Adipocyte (in vitro differentiated cells): ENCODE measurements at regions not wholly inside any gene's neighbourhood (a gene's known extent, or its start where the extent isn't known, plus 50 kb on each side); places are given as distances from the start of the nearest gene placed in this dataset.

Experiments used
- DNase-seq: peaks from one replicate; pipeline ENCODE4 v3.0.0-alpha.2; 2015; ENCODE audit warnings: low read depth
- H3K27me3 ChIP-seq: replicated peaks from 2 replicates; pipeline ENCODE4 v1.7.0; 2013; ENCODE audit warnings: mild to moderate bottlenecking, low read length, moderate library complexity; ENCODE audit not compliant: control insufficient read depth, insufficient read depth
- H3K36me3 ChIP-seq: 2 replicates; pipeline ENCODE4 v1.7.0; 2013; ENCODE audit warnings: low read length, mild to moderate bottlenecking, moderate library complexity; ENCODE audit not compliant: control insufficient read depth, insufficient read depth, severe bottlenecking
- H3K4me1 ChIP-seq: 2 replicates; pipeline ENCODE4 v1.7.0; 2013; ENCODE audit warnings: mild to moderate bottlenecking, low read length, moderate library complexity; ENCODE audit not compliant: control insufficient read depth, insufficient read depth
- H3K4me3 ChIP-seq: 2 replicates; pipeline ENCODE4 v1.7.0; 2013; ENCODE audit warnings: mild to moderate bottlenecking, low read length, moderate library complexity
- H3K9ac ChIP-seq: 2 replicates; pipeline ENCODE4 v1.7.0; 2013; ENCODE audit warnings: mild to moderate bottlenecking, low read length, moderate library complexity
- H3K9me3 ChIP-seq: 2 replicates; pipeline ENCODE4 v1.7.0; 2013; ENCODE audit warnings: mild to moderate bottlenecking, low read length, moderate library complexity; ENCODE audit not compliant: control insufficient read depth

- H3K27me3 ChIP-seq, result no peaks in the 10 kb centered on the region
- no peaks in the 10 kb centered on the region for H3K36me3 ChIP-seq
- H3K9ac ChIP-seq, result no peak overlapping the region
- no peak for DNase-seq
- H3K9me3 ChIP-seq, result no peaks in the 10 kb centered on the region
- H3K4me3 ChIP-seq, result no peak overlapping the region
- no peaks in the 10 kb centered on the region for H3K4me1 ChIP-seq
Observed at GRCh38 chr12:24463375-24463774, 485.5 kb downstream of the BCAT1 start.

- H3K27me3 ChIP-seq, result no peaks in the 10 kb centered on the region
- no peaks in the 10 kb centered on the region for H3K36me3 ChIP-seq
- no peak for DNase-seq
- H3K9ac ChIP-seq, result no peak overlapping the region
- no peaks in the 10 kb centered on the region for H3K4me1 ChIP-seq
- H3K4me3 ChIP-seq, result no peak overlapping the region
- H3K9me3 ChIP-seq, result no peaks in the 10 kb centered on the region
Observed at GRCh38 chr12:24462946-24463345, 486.0 kb downstream of the BCAT1 start.

GRCh38 chr12:24460506-24460905, 488.4 kb downstream of the BCAT1 start:
- Histone ChIP-seq H3K27me3 (no peaks in the 10 kb centered on the region), H3K4me3 (no peak overlapping the region), H3K36me3 (no peaks in the 10 kb centered on the region), H3K9me3 (no peaks in the 10 kb centered on the region), H3K4me1 (no peaks in the 10 kb centered on the region), H3K9ac (no peak overlapping the region)
- no peak for DNase-seq

GRCh38 chr12:24460099-24460498, 488.8 kb downstream of the BCAT1 start:
- no peaks in the 10 kb centered on the region for H3K9me3 ChIP-seq

GRCh38 chr12:24455811-24456210, 493.1 kb downstream of the BCAT1 start:
- Histone ChIP-seq H3K4me3 (no peak overlapping the region), H3K9me3 (no peaks in the 10 kb centered on the region), H3K9ac (no peak overlapping the region), H3K27me3 (no peaks in the 10 kb centered on the region), H3K4me1 (no peaks in the 10 kb centered on the region), H3K36me3 (no peaks in the 10 kb centered on the region)
- no peak for DNase-seq

More at GRCh38 chr12:24460099-24460498, 488.8 kb downstream of the BCAT1 start:
- no peak overlapping the region for H3K4me3 ChIP-seq
- H3K36me3 ChIP-seq, result no peaks in the 10 kb centered on the region
- DNase-seq, result no peak
- no peaks in the 10 kb centered on the region for H3K4me1 ChIP-seq
- no peak overlapping the region for H3K9ac ChIP-seq
- no peaks in the 10 kb centered on the region for H3K27me3 ChIP-seq

GRCh38 chr12:24447678-24448077, 498.2 kb upstream of the SOX5 start:
- Histone ChIP-seq H3K27me3 (no peaks in the 10 kb centered on the region), H3K36me3 (no peaks in the 10 kb centered on the region), H3K4me3 (no peak overlapping the region), H3K9ac (no peak overlapping the region), H3K9me3 (no peaks in the 10 kb centered on the region), H3K4me1 (no peaks in the 10 kb centered on the region)
- DNase-seq, result no peak

- no peak overlapping the region for H3K9ac ChIP-seq
- H3K4me1 ChIP-seq, result no peaks in the 10 kb centered on the region
- no peaks in the 10 kb centered on the region for H3K9me3 ChIP-seq
- no peak overlapping the region for H3K4me3 ChIP-seq
- DNase-seq, result no peak
- no peaks in the 10 kb centered on the region for H3K27me3 ChIP-seq
- H3K36me3 ChIP-seq, result no peaks in the 10 kb centered on the region
Observed at GRCh38 chr12:24446287-24446686, 496.8 kb upstream of the SOX5 start.

- Histone ChIP-seq H3K9ac (no peak overlapping the region), H3K36me3 (no peaks in the 10 kb centered on the region), H3K9me3 (no peaks in the 10 kb centered on the region), H3K27me3 (no peaks in the 10 kb centered on the region), H3K4me1 (no peaks in the 10 kb centered on the region), H3K4me3 (no peak overlapping the region)
- no peak for DNase-seq
Observed at GRCh38 chr12:24444634-24445033, 495.2 kb upstream of the SOX5 start.

- no peaks in the 10 kb centered on the region for H3K36me3 ChIP-seq
- no peaks in the 10 kb centered on the region for H3K27me3 ChIP-seq
- no peak overlapping the region for H3K4me3 ChIP-seq
- no peaks in the 10 kb centered on the region for H3K4me1 ChIP-seq
- no peak for DNase-seq
- H3K9me3 ChIP-seq, result no peaks in the 10 kb centered on the region
- H3K9ac ChIP-seq, result no peak overlapping the region
Observed at GRCh38 chr12:24441458-24441857, 492.0 kb upstream of the SOX5 start.

GRCh38 chr12:24436667-24437066, 487.2 kb upstream of the SOX5 start:
- DNase-seq, result no peak
- no peaks in the 10 kb centered on the region for H3K36me3 ChIP-seq

GRCh38 chr12:24431872-24432271, 482.4 kb upstream of the SOX5 start:
- Histone ChIP-seq H3K4me1 (no peaks in the 10 kb centered on the region), H3K4me3 (no peak overlapping the region), H3K9me3 (no peaks in the 10 kb centered on the region), H3K9ac (no peak overlapping the region), H3K27me3 (no peaks in the 10 kb centered on the region), H3K36me3 (no peaks in the 10 kb centered on the region)
- no peak for DNase-seq

More at GRCh38 chr12:24436667-24437066, 487.2 kb upstream of the SOX5 start:
- Histone ChIP-seq H3K27me3 (no peaks in the 10 kb centered on the region), H3K4me1 (no peaks in the 10 kb centered on the region), H3K4me3 (no peak overlapping the region), H3K9ac (no peak overlapping the region), H3K9me3 (no peaks in the 10 kb centered on the region)

GRCh38 chr12:24427776-24428175, 478.3 kb upstream of the SOX5 start:
- Histone ChIP-seq H3K36me3 (no peaks in the 10 kb centered on the region), H3K9me3 (no peaks in the 10 kb centered on the region), H3K4me3 (no peak overlapping the region), H3K9ac (no peak overlapping the region), H3K4me1 (peaks cover 11% of the 10 kb centered on the region), H3K27me3 (no peaks in the 10 kb centered on the region)
- DNase-seq, result no peak
